ENCODE measurements at regions not wholly inside any gene's neighbourhood (a gene's known extent, or its start where the extent isn't known, plus 50 kb on each side); places are given as distances from the start of the nearest gene placed in this dataset.
"Not testable (repeated sequence)": the region's sequence is repeated elsewhere in the genome, so short reads cannot be mapped to it uniquely, and the experiment has no call there.

DNA sequence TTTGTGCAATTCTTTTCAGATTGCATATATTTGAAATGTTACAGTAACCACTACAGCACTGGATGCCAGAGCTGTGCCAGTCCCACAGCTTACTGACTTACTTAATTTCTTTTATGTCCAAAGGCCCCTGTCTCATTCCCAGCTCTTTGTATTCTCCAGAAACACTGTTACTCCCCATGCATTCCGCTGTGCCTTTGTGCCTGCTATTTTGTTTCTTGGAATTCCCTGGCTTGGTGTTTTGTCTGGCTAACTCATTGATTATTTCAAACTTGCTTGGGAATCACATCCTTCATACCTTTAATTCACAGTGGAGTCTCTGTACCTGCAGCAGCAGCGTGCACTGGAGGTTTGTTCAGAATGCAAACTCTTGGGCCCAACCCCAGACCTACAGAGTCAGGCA is 601.9 kb upstream of the DDX18 start:
- DNase-seq (ENCODE audit: low spot score): no peak

- DNase-seq (ENCODE audit: low spot score): no peak
These were observed 597.3 kb upstream of the DDX18 start for GRCh38 chr2:117217145-117217544.

GRCh38 chr2:117222809-117223208 is 591.7 kb upstream of the DDX18 start:
- no peak for DNase-seq (ENCODE audit: low spot score)

DNA sequence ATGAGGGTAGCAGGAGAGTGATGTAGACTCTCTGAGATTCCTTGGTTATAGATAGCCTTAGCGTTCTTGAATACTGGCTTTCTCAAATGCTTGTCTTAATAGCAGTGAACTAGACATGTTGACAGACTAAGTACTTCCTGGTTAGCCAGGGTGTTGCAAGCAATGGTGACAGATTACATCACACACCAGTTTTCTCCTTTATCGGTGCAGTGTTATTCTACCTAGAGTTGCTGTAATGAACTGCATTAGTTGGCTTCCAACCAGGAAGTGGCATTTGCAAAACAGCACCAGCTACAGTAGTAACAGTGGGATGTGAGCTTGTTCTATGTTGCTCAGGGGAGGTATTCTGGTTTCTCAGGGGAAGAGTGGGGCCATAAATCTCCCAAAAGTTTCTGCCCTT is 582.2 kb upstream of the DDX18 start:
- no peak for DNase-seq (ENCODE audit: low spot score)

DNA sequence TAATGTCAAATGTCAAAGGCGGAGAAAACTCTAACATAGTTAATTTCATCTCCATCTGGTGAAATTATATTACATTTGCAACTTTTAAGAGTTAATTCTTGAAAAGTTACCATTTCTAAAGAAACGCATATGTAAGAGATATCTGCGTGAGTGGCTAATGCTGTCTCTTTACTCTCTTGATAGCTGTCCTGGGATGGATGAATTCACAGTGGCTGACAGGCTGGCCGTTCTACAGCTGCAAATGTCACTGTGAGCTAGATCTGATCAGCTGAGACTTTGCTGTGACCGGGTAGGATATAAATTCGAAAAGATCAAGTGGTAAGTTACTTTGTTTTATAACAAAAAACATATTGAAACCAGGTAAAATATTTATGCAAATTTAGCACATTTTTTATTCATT is 557.1 kb upstream of the DDX18 start:
- DNase-seq (ENCODE audit: low spot score): no peak

GRCh38 chr2:117269574-117269973 is 544.9 kb upstream of the DDX18 start:
- no peak for DNase-seq (ENCODE audit: low spot score)

- no peak for DNase-seq (ENCODE audit: low spot score)
These were observed 542.9 kb upstream of the DDX18 start for GRCh38 chr2:117271631-117272030.

- DNase-seq (ENCODE audit: low spot score): no peak
These were observed 541.4 kb upstream of the DDX18 start for GRCh38 chr2:117273009-117273671.

DNA sequence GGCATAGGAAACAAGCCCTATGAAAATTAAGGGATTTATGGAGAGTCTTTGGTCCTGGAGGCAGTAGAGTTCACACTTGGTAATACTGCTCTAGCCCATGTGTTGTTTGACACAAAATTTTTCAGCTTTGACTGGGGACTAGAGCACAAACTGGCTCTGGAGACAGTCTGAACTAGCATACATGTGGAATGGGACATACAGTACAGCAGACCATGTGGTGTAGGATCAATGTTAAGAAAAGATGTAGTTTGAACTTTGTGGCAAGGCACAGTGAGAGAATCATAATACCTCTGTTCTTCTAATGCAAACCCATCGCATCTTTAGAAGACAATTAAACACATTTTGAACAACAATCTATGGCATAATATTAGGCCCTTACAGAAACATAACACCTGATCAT is 521.5 kb upstream of the DDX18 start:
- DNase-seq (ENCODE audit: low spot score): no peak

DNA sequence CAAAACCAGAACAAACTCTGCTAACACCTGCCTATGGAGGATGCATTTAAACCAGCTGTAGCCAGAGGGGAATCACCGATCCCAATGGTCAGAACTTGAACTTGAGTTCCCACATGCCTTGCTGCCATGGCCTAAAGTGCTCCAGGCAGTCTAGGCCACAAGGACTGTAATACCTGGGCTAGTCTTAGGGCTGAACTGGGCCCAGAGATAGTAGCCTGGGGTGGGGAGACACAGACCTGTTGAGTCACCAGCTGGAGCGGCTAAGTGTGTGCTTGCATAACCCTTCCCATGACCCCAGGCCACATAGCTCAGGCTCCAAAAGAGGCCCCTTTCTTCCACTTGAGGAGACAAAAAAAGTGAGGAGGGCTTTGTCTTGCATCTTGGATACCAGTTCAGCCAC is 515.0 kb upstream of the DDX18 start:
- DNase-seq (ENCODE audit: low spot score): no peak

GRCh38 chr2:117308861-117309770 is 505.4 kb upstream of the DDX18 start:
- no peak for DNase-seq (ENCODE audit: low spot score)

DNA sequence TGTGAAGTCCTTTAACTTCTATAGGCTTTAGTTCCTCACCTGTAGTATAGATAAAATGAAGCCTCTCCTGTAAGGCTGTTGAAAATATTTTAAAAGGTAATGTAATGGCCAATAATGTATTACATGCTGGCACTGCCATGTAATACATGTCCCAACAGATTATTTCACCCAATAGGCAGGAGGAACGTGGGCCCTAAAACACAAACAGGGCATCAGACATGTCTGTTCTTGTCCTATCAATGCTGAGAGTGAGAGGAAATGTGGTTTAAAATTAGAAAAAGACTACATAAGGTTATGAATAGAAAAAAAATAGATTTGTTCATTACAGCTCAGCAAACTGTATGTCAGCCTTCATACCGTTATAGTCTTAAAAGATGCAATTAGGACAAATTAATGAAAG is 492.7 kb upstream of the DDX18 start:
- DNase-seq (ENCODE audit: low spot score): no peak

- no peak for DNase-seq (ENCODE audit: low spot score)
These were observed 491.2 kb upstream of the DDX18 start for GRCh38 chr2:117323331-117323730.

DNA sequence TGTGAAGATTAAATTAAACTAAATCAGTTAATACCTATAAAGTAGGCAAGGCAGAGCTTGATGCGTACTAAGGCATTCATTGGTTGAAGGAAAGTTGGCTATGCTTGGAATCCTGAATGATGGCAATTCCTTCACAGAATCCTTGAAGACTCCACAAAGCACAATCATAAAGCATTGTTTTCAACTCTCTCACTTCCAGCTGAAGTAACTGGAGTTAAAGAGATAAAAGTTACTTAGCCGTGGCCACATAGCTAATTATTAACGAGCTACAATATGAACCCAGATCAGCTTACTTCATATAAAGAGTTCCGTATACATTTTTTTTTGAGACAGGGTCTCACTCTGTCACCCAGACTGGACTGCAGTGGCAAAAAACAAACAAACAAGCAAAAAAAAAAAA is 483.9 kb upstream of the DDX18 start:
- no peak for DNase-seq (ENCODE audit: low spot score)

GRCh38 chr2:117335967-117336366 is 478.5 kb upstream of the DDX18 start:
- no peak for DNase-seq (ENCODE audit: low spot score)

GRCh38 chr2:117336496-117336895 is 478.0 kb upstream of the DDX18 start:
- no peak for DNase-seq (ENCODE audit: low spot score)

GRCh38 chr2:117337981-117338380 is 476.5 kb upstream of the DDX18 start:
- not testable (repeated sequence) for DNase-seq (ENCODE audit: low spot score)

DNA sequence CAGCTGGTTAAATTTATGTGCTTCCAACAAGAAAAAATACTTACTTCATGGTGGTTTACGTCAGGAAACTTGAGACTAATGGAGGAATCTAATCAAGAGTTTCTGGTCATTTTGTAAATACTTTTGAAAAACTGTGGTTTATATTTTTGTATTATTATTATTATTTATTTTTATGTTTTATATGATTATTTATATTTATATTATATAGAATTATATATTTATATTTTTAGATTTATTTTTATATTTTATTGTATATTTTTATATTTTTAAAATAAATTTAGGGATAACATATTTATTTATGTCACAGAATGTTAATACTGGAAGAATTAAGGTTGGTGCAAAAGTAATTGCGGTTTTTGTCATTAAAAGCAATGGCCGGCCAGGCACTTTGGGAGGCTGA is 474.5 kb upstream of the DDX18 start:
- no peak for DNase-seq (ENCODE audit: low spot score)

DNA sequence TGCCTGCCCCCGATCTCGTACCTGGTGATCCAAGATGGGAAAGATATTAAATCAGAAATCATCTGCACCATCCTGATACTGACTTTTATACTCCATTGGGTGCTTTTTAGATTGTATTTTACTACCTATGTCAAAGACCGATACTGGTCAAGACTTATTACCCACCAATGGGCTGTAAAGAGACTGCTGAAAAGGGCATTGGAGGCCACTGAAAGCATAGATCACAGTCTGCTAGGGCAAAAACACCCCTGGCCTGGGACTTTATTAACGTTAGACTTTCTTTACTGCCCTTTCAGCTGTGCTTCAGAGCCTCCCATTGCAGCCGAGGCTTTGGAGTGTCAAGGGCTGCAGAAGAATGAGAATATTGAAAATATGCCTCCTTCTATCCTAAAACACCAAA is 472.8 kb upstream of the DDX18 start:
- no peak for DNase-seq (ENCODE audit: low spot score)

GRCh38 chr2:117342415-117342814 is 472.1 kb upstream of the DDX18 start:
- no peak for DNase-seq (ENCODE audit: low spot score)

- DNase-seq (ENCODE audit: low spot score): no peak
These were observed 464.8 kb upstream of the DDX18 start for GRCh38 chr2:117349687-117350086.

DNA sequence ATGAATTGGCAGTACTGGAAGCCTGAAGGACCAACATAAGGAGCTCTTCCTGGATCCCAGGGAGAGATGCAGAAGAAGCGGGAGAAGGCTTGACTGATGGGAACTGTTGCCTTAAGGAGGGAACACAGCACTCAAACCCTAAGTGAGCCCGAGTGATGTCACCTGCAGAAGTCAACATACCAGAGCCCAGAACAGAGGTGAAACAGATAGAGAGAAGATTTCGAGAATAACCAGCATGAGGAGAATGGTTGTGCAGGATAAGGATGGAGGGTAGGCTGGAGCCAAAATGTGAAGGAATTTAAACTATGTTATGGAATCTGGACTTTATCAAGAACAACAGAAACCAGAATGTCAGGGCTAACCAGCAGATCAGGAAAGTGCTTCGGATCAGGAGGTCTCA is 463.1 kb upstream of the DDX18 start:
- DNase-seq (ENCODE audit: low spot score): no peak

- DNase-seq (ENCODE audit: low spot score): no peak
These were observed 455.1 kb upstream of the DDX18 start for GRCh38 chr2:117359266-117359914.
